IPS-NIHi11 (cell line): ENCODE measurements at regions not wholly inside any gene's neighbourhood (a gene's known extent, or its start where the extent isn't known, plus 50 kb on each side); places are given as distances from the start of the nearest gene placed in this dataset.

Experiments
- DNase-seq: peaks from one replicate; pipeline ENCODE4 v3.0.0; 2012; ENCODE audit warnings: mixed read lengths, low spot score

DNA sequence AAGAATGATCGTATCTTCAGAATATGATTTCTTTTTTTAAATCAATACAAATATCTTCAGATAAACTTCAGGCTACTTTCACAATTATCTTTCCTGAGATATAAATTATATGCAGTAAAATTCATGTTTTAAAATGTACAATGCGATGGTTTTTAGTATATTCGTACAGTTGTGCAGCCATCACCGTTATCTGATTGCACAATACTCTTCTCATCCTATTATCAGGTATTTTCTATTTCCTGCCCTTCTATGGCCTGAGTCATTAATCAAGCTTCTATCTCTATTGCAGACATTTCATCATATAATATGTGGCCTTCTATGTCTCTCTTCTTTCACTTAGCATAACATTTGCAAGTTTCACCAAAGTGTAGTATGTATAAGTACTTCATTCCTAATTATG, 1360.2 kb upstream of the SLC10A2 start:
- DNase-seq: no peak

DNA sequence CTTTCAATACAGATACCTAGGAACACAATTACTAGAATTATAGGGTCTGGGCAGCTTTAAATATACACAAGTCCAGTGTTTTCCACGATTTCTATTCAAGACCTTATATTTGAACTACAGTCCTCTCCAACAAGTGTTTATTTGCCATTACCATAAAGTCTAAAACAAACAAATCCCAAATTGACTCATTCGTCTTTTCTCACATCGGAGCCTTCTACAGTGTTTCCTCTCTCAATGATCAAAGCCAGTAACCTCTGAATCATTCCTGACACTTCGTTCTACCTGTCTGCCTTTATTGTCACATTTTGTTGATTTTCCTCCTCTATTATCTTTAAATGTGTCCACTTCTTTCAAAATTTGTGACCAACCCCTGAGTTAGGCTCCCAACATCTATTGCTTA, 1356.5 kb upstream of the SLC10A2 start:
- DNase-seq: no peak

DNA sequence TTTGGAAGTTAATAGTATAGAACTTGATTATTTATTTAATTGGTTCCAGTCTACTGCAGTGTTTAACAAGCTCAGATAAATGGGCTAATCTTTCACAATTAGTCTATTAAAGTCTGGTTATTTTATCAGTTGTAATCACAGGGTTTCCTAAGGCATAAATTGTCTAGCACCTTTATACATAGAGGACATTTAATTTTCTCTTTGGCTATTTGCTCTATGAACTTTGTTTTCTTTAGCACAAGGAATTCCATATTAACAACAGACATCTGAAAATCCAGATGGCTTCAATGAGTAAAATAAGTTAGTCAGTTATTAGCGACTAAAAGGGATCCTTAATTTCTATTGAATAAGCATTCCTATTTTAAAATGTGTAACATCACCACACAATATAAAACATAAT, 1350.8 kb upstream of the SLC10A2 start:
- DNase-seq: no peak

DNA sequence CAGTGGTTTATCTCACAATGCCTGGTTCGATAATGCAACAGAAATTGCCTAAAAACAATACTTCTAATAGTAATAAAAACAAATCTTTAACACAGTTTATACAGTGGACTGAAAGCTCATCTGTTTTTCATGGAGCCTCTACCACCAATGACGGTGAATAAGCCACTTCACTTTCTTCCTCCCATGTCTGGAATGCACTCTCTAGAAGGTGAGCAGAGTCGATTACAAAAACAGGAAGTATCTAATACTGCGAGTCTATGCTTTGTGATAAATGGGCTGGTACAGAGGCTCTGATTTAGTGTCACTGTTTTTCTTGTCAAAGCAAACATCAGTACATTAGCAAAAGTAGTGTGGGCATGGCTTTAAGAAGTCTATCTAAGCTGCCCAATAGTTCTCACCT, 1348.6 kb upstream of the SLC10A2 start:
- no peak for DNase-seq

DNA sequence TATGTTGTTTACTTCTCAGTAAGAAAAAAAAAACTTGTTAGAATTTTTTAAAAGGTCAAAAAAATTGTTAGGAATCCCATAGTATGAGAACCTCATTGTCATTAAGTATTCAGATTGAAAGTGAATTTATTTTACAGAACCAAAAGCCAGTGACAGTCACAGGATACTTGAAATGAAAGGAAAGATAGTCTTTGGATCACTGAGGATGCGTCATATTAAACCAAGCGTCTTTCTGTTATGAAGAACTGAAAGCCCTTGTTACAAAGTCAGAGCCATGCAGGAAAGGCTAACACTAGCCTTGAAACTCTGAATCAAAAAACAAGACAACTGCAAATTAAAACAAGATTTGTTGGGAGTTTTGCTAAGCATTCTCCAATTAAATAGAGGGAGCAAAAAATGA, 1348.0 kb upstream of the SLC10A2 start:
- DNase-seq: no peak

DNA sequence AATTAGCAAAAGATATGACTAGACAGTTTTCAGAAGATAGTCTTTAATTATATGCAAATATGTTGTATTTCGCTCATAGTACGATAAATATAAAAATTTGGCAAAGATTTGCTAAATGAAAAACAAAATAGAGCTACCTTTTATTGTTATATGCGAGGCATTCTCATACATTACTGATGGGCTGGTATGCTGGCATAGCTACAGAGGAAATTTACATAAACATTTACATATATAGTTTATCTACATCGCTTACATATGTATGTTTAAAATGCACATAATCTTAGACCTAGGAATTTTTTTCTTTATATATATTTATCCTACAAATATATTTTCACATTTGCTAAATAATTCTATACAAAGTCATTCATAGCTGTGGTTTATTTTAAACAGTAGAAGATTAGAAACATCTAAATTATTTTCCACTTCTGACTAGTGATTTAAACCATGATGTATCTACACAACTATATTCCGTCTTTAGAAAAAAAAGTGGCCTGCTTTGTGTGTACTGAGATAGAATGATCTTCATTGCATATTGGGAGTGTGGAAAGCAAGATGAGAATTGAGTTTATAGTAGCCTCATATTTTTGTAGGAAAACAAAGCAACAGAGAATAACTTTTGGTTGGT, 1345.0 kb upstream of the SLC10A2 start:
- DNase-seq: no peak

DNA sequence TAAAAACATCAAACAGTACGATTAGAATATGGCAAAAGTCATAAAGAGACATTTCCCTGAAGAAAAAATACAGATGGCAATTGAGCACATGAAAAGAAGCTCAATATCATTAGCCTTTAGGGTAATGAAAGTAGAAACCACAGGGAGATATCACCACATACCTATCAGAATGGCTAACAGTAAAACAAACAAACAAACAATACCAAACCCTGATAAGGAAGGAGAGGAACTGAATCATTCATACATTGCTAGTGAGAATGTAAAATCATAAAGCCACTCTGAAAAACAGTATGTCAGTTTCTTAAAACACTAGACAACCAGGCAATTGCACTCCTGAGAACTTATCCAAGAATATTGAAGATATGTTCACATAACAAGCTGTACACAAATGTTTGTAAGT, 1342.5 kb upstream of the SLC10A2 start:
- DNase-seq: no peak

DNA sequence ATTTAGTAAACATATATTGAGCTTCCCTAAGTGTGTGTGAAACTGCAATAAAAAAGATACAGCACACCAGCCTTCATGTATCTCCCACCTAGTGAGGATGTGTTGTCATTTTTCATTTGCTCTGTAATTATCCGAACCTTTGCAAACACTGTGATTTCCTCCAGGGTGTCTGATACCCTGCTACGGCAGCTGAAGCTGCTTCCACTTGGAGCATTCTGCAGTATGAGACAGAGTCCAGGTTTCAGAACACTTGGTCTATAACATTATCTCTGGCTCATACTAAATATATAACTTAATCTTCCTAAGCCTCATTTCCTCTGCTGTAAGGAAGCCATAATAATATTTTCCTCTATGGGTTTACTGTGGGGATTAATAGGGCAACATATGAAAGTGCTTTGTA, 1338.1 kb upstream of the SLC10A2 start:
- no peak for DNase-seq

DNA sequence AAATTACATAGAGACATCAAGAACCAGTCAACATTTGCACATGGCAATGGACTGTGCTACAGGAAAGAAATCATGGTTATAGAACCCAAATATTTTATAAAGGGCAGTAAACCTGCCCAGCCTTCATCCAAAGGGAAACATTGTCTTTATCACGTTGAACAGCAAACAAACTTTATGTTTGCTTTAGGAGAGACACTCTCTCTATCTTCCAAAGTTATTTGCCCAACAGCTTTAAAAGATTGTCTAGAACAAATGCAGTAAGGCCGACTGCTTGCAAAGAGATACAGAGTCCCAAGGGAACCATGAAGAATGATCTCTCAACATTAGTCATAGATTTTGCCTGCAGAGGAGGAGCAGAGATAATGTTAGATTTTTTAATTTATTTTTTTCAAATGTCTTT, 1323.5 kb upstream of the SLC10A2 start:
- no peak for DNase-seq

DNA sequence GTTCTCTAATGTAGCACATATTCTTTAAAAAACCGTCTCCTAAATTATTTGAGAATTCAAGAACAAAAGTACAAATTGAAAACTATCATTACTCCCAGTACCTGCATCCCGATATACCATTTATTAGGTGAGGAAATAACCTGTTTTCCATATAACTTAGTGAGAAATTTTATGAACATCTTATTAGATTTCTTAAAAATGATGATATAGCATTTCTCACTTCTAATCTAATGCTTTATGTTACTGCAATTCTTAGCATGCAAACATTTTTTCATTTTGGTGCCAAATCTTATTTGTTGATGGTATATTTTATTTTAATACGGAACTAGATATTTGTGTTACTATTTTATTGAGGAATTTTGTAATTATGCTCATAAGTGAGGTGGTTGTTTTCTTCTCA, 1321.3 kb upstream of the SLC10A2 start:
- DNase-seq: no peak

DNA sequence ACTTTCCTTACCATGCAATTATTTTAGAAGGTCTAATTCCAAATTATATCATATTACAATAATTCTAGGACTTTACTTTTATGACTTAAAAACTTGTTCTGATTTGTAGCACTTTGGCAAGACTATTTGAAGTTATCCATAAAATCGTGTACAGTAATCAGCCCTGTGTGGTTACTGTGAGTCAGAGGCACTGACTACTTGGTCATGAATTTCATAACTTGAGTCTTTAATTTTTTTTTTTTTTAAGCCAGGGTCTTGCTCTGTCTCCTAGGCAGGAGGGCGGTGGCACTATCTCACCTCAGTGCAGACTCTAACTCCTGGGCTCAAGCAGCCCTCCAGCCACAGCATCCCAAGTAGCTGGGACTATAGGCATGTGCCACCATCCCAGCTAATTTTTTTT, 1319.2 kb upstream of the SLC10A2 start:
- DNase-seq: no peak

DNA sequence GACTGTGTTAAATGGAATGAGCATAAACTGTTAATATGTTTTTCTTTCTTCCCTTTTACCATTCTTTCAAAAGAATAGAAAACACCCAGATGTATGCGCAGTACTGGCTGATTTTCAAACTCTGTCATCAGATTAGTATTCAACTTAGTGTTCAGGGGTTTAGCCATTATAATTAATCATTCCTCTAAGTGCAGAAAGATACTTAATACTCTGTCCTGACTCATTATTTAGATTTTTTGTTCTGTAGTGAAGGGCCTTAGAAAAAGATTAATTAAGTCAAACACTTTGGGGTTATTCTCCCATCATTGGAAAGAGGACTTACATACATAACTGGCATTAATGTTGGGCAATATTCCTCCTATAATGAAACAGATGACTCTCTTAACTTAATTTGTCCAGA, 1316.7 kb upstream of the SLC10A2 start:
- DNase-seq: no peak

DNA sequence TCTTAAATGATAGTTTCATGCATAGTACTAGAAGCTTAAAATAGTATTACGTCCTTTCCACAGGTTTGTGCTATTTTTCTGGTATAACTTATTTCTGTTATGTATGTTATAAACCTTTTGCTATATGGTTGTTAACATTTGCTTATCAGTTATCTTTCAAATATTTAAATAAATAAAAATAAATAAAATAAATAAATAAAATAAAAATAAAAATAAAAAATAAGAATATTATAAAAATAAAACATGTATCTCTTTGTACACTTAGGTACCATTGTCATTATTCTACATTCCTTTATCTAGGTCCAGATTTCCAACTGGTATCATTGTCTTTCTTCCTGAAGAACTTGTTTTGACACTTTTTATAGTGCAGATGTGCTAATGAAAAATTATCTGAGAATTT, 1310.4 kb upstream of the SLC10A2 start:
- DNase-seq: no peak

DNA sequence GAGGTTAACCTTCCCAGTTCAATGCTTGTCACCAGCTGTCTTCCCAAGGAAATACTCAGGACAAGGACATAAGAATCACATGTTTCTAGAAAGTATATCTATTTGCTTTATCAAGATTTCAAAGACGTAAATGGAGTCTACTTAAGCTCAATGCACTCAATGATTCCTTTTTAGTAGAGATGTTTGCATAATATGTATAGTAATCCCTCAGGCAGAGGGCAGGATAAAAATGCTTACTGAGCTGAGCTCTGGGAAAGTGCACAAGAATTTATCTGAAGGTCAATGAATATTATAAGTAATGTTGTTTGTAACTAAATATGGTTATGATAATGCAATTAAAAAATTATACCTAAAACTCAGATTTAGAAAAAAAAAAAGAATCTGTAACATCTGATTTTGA, 1309.4 kb upstream of the SLC10A2 start:
- DNase-seq: no peak

DNA sequence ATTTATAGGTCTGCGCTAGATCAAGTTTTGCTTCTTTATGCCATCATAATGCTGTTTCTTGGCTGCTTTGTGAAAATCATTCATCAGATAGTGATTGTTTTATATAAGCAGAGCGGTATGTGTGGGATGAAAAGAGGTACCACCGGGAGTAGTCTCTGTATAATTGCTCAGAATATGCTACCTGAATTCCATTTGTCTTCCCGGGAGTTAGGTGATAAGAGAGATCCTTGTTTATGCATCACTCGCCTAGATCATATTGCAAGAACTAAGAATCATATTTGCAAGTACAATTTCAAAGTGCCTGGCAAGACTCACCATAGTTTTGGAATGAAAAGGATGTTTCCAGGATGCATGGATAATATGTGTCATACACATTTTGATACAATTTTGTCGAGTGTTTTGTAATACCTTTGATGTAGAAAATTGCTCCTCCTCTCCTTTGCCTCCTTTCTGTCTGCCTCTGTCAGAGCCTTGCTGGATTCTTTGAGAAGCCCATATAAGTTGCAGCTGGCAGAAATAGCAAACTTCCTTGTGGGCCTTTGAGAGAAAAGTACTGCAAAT, 1306.0 kb upstream of the SLC10A2 start:
- DNase-seq: no peak

DNA sequence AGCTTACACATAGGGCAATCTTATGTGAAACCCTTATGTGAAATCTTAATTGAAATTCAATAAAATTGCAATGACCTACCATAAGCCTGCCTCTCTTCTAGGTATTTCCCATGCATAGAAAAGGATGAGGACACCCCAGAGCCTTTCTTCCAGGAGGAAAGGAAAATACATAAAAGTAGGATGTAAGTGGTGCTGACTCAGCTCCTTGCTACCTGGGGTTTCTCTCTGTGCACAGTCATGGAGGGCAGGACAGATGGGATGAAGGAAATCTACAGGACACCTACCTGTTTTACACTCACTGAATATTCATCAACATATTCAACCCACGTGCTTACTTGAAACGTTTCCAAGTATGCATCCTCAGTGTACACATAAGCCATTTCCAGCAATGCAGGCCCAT, 1299.2 kb upstream of the SLC10A2 start:
- DNase-seq: no peak

DNA sequence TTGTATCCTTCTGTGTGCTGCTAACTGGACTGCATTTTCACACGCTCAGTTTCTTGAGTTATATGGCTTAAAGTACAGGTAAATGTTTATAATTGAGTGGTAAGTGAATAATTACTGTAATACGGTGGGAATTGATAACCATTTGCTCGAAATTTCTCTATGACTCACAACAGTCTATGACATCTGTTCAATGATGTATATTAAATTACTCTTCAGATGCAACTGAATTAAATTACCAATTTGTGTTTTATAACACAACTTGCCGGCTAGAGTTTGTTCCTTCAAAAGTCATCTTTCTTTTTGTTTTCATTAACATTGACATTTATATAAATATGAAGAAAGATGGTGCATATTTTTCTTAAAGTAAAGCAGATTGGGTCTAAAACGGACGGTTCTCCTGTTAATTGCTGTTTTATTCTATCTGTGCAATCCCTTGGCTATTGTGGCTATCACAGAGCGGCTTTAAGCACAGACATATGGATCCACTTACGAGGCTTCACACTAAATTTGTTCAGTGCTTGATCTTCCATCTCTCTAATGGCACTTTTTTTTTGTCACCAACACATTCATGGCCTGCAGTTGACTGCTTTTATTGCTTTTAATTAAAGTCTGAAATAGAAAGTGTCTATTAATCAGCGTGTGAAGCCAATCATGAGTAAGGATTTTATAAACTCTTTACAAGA, 1291.6 kb upstream of the SLC10A2 start:
- DNase-seq: no peak

DNA sequence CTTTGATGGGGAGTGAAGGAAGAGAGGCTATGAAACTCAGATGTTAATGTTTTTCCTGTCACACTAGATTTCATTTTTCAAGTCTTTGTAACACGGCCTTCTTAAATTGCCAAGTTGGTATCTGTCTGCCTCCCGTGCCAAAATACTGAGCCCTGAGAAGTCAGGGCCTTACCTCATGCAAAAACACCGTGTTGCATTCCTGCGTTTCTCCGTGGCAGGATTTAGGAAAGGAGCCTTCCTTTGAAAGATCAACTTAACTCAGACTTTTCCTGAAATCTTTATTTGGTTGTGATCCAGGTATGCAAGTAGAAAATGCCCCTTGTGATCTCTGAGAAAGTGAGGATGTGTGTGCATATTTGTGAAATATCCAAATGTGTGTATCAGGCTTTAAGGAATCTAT, 1291.0 kb upstream of the SLC10A2 start:
- DNase-seq: no peak

DNA sequence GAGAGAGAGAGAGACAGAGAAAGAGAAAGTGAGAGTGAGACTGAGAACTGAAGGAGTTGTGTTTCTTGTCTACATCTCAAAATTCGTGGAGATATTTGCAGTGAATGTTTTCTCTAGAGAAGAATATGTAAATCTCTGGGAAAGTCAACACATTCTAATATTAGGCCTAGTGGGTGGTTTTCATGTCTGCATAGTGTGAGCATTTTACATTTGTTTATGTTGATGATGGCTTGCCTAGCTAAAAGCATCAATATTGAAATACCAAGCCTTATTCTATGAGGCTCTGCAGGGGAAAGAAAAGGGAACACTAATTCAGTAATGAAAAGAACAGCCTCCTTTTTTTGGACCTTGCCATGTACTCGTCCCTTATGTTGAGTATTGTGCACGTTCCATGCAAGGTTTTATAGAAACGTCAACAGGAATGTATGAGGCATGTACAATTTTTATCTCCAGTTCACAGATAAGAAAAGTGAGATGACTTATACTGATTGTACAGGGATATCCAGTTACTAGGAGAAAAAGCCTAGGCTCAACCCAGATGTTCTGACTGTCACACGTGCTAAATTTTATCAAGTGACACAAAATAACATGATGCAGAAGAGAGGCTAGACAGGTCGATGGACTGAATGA, 1288.9 kb upstream of the SLC10A2 start:
- no peak for DNase-seq

DNA sequence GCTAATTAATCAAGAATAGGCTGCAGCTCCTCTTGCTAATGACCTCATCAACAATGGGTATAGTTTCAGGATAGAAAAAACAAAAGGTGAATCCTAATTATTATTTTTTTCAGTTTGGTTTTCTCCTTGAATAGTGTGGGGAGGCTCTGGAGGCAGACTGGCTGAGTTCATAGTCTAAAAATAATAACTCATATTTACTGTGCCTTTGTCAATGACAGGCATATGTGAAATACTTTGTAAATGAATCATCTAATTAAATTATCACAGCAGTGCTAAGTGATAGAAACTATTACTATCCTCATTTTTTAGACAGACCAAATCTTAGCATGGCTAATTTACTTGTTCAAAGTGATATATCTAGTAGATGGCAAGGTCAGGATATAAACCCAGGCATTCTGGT, 1261.0 kb upstream of the SLC10A2 start:
- DNase-seq: no peak

DNA sequence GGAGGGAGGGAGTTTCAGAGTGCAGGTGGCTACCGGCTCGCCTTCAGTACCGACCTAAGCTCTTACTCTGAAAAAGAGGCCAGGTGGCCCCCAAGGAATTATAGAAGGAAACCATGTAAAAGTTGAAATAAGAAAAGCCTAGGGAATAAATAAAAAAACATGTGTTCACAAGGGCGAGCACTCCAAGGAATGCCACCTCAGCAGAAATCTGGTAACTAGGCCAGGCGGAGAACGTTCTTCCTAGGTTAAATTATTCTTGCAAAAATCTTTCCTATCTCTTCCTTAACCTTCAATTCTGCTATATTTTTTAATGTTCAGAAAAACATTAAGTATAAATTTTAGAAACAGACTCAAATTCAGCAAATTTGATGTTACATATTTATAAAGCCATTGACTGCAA, 1260.3 kb upstream of the SLC10A2 start:
- no peak for DNase-seq

DNA sequence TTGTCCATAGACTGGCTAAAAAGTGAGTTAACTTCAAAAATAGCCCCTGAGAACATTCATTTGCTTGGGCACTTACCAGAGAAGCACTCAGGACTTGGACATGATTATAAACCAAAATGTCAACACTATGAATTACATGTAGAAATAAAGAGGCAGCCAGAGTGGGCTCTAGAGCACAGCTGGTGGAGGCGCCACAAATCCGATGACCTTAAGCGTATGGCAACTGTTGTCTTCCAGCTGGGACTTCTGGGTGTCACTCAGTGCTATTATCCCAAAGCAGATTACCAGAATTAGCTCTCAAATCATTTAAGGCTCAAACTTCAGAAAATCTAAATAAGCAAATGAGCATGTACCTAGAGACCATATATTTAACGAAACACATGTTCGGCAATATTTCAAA, 1255.5 kb upstream of the SLC10A2 start:
- DNase-seq: no peak

DNA sequence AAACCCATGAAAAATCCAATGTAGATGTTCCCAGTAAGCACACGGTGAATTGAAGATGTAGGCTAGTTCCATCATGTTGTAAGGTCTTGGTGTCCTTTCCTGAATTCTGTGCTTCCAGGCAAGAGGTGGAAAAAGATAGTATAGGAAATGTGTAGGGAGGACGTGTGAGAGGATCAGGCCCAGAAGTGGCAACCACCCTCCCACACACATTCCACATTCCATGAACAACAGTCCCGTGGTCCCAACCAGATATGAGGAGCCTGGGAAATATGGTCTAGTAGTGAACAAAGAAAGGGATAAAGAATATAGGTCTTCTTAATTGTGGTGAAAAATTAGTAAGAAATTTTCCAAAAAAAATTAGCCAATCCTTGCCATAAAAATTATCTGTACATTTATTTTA, 1254.2 kb upstream of the SLC10A2 start:
- DNase-seq: no peak

DNA sequence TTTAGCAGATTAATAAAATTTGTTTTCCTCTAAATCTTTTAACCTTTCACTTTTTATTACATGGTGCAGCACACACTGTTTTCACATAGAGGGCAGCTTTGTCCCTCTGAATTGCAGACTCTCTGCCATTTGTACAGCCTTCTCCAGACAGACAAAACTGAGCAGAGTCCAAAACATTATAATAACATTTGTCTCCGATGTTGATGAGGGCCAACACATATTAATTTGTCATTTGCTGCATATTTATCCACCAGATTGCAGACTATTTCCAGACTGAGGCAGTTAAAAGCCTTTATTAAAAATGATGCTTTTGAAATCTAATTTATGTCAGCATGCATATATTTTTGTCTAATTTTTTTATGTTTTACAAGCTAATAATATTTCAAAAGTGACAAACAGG, 1251.9 kb upstream of the SLC10A2 start:
- no peak for DNase-seq
